ENCODE measurements at regions not wholly inside any gene's neighbourhood (a gene's known extent, or its start where the extent isn't known, plus 50 kb on each side); places are given as distances from the start of the nearest gene placed in this dataset.

- Histone ChIP-seq H4K20me1 (ENCODE audit: insufficient read depth) (no peaks in the 10 kb centered on the region), H3K79me2 (ENCODE audit: insufficient read depth, low read depth) (no peaks in the 10 kb centered on the region)
These were observed 813.7 kb downstream of the DTWD2 start for GRCh38 chr5:118174671-118175070.

GRCh38 chr5:118173340-118173739, 815.0 kb downstream of the DTWD2 start:
- H3K4me2 ChIP-seq, result no peak overlapping the region
- no peaks in the 10 kb centered on the region for H3K79me2 ChIP-seq (ENCODE audit: insufficient read depth, low read depth)
- no peaks in the 10 kb centered on the region for H3K27me3 ChIP-seq (ENCODE audit: insufficient read depth, low read depth)
- no peaks in the 10 kb centered on the region for H4K20me1 ChIP-seq (ENCODE audit: insufficient read depth)
- H3K4me1 ChIP-seq (ENCODE audit: low read depth, poor library complexity, severe bottlenecking), result no peaks in the 10 kb centered on the region
- no peak overlapping the region for H3K4me3 ChIP-seq (IDR thresholded peaks at IDR 0.05; ENCODE audit: insufficient read depth, low read depth, low read length)
- H3K36me3 ChIP-seq (ENCODE audit: insufficient read depth), result no peaks in the 10 kb centered on the region
- TF ChIP-seq CTCF (conservative IDR thresholded peaks at IDR 0.05; ENCODE audit: low read depth, low read length), result no peak
- H3K27ac ChIP-seq, result no peak overlapping the region
- no peak overlapping the region for H3K9ac ChIP-seq
- no peak overlapping the region for H2AFZ ChIP-seq (ENCODE audit: low read depth)

More at GRCh38 chr5:118174671-118175070, 813.7 kb downstream of the DTWD2 start:
- Histone ChIP-seq H3K4me3 (IDR thresholded peaks at IDR 0.05; ENCODE audit: insufficient read depth, low read depth, low read length) (no peak overlapping the region), H3K4me2 (no peak overlapping the region), H3K27me3 (ENCODE audit: insufficient read depth, low read depth) (no peaks in the 10 kb centered on the region), H3K36me3 (ENCODE audit: insufficient read depth) (no peaks in the 10 kb centered on the region), H3K9ac (no peak overlapping the region), H2AFZ (ENCODE audit: low read depth) (no peak overlapping the region), H3K4me1 (ENCODE audit: low read depth, poor library complexity, severe bottlenecking) (no peaks in the 10 kb centered on the region), H3K27ac (no peak overlapping the region)
- TF ChIP-seq CTCF (conservative IDR thresholded peaks at IDR 0.05; ENCODE audit: low read depth, low read length), result no peak

- H3K36me3 ChIP-seq (ENCODE audit: insufficient read depth), result no peaks in the 10 kb centered on the region
- no peaks in the 10 kb centered on the region for H3K4me1 ChIP-seq (ENCODE audit: low read depth, poor library complexity, severe bottlenecking)
- no peaks in the 10 kb centered on the region for H4K20me1 ChIP-seq (ENCODE audit: insufficient read depth)
- H3K79me2 ChIP-seq (ENCODE audit: insufficient read depth, low read depth), result no peaks in the 10 kb centered on the region
- no peak overlapping the region for H3K27ac ChIP-seq
- no peak overlapping the region for H3K4me3 ChIP-seq (IDR thresholded peaks at IDR 0.05; ENCODE audit: insufficient read depth, low read depth, low read length)
- no peaks in the 10 kb centered on the region for H3K27me3 ChIP-seq (ENCODE audit: insufficient read depth, low read depth)
- no peak overlapping the region for H2AFZ ChIP-seq (ENCODE audit: low read depth)
- TF ChIP-seq CTCF (conservative IDR thresholded peaks at IDR 0.05; ENCODE audit: low read depth, low read length), result no peak
- H3K9ac ChIP-seq, result no peak overlapping the region
- no peak overlapping the region for H3K4me2 ChIP-seq
These were observed 822.7 kb downstream of the DTWD2 start for GRCh38 chr5:118165619-118166018.

GRCh38 chr5:118156181-118156580, 832.2 kb downstream of the DTWD2 start:
- Histone ChIP-seq H3K27ac (no peak overlapping the region), H3K4me1 (ENCODE audit: low read depth, poor library complexity, severe bottlenecking) (no peaks in the 10 kb centered on the region), H3K4me3 (IDR thresholded peaks at IDR 0.05; ENCODE audit: insufficient read depth, low read depth, low read length) (no peak overlapping the region), H4K20me1 (ENCODE audit: insufficient read depth) (no peaks in the 10 kb centered on the region), H3K27me3 (ENCODE audit: insufficient read depth, low read depth) (no peaks in the 10 kb centered on the region), H2AFZ (ENCODE audit: low read depth) (no peak overlapping the region), H3K79me2 (ENCODE audit: insufficient read depth, low read depth) (no peaks in the 10 kb centered on the region), H3K36me3 (ENCODE audit: insufficient read depth) (no peaks in the 10 kb centered on the region), H3K9ac (no peak overlapping the region), H3K4me2 (no peak overlapping the region)
- no peak for TF ChIP-seq CTCF (conservative IDR thresholded peaks at IDR 0.05; ENCODE audit: low read depth, low read length)

All from KMS-11 (cell line).